SK-N-SH treated with all-trans-retinoic acid at 6 μM for 48 hours (cell line): ENCODE measurements at regions not wholly inside any gene's neighbourhood (a gene's known extent, or its start where the extent isn't known, plus 50 kb on each side); places are given as distances from the start of the nearest gene placed in this dataset.

Experiments
- BACH2 ChIP-seq: fragments of 250-450 bp; sonication (Bioruptor Pico); IDR thresholded peaks from 2 replicates; pipeline ENCODE4 v1.9.0; 2021; ENCODE audit warnings: mild to moderate bottlenecking, borderline replicate concordance
- OSR1 ChIP-seq: fragments of 250-450 bp; sonication (Bioruptor Pico); IDR thresholded peaks from 2 replicates; pipeline ENCODE4 v1.8.0; 2022; ENCODE audit warnings: moderate library complexity, mild to moderate bottlenecking, inconsistent platforms
- PPARA ChIP-seq: fragments of 250-450 bp; sonication (Bioruptor Pico); IDR thresholded peaks from 2 replicates; pipeline ENCODE4 v1.5.0; 2020; ENCODE audit warnings: mild to moderate bottlenecking, borderline replicate concordance
- TCF4 ChIP-seq: fragments of 250-450 bp; sonication (Bioruptor Pico); IDR thresholded peaks from 2 replicates; pipeline ENCODE4 v1.8.0; 2021; ENCODE audit warnings: mild to moderate bottlenecking, moderate library complexity, borderline replicate concordance
- TOX ChIP-seq: fragments of 250-450 bp; sonication (Bioruptor Pico); IDR thresholded peaks from 2 replicates; pipeline ENCODE4 v1.8.0; 2021; ENCODE audit warnings: mild to moderate bottlenecking, moderate library complexity, borderline replicate concordance
- ZC3H10 ChIP-seq: fragments of 250-450 bp; sonication (Bioruptor Pico); IDR thresholded peaks from 2 replicates; pipeline ENCODE4 v1.5.1; 2021; ENCODE audit warnings: mild to moderate bottlenecking, moderate library complexity
- ZFP3 ChIP-seq: fragments of 250-450 bp; sonication (Bioruptor Pico); IDR thresholded peaks from 2 replicates; pipeline ENCODE4 v1.5.0; 2020; ENCODE audit warnings: mild to moderate bottlenecking, moderate library complexity
- ZFP30 ChIP-seq: fragments of 450-650 bp; formaldehyde crosslinking; IDR thresholded peaks from 2 replicates; pipeline ENCODE4 v1.5.0; 2022; ENCODE audit warnings: mild to moderate bottlenecking, moderate library complexity
- ZNF8 ChIP-seq: fragments of 450-650 bp; formaldehyde crosslinking; IDR thresholded peaks from 2 replicates; pipeline ENCODE4 v1.5.0; 2020; ENCODE audit warnings: mild to moderate bottlenecking, moderate library complexity

DNA sequence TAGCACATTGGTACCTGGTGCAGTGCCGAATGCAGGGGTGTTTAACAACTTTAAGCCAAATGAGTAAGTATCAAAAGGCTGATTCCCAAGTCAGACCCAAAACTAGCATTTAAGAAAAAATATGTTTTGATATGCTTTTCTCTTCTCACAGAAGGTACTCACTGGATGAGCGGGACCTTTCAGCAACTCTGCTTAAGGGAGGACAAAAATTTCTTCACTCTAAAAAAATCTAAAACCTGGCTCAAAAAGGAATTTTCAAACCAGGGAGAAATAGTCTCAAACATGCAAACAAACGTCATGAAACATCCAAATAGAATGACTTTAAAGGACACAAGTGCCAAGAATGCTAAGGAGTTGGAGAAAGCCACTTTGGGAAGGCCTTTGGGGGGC, 962.1 kb downstream of the KCNMA1 start:
- TF ChIP-seq ZNF8 (CRISPR knock-in tag): no peak
- no peak for TF ChIP-seq ZFP30 (CRISPR knock-in tag)
- no peak for TF ChIP-seq ZC3H10 (CRISPR knock-in tag)
- no peak for TF ChIP-seq TCF4
- TF ChIP-seq ZFP3 (CRISPR knock-in tag): no peak
- no peak for TF ChIP-seq PPARA (CRISPR knock-in tag)
- TF ChIP-seq OSR1 (CRISPR knock-in tag): no peak
- no peak for TF ChIP-seq BACH2
- no peak for TF ChIP-seq TOX
